HG03342 (cell line): ENCODE measurements at regions not wholly inside any gene's neighbourhood (a gene's known extent, or its start where the extent isn't known, plus 50 kb on each side); places are given as distances from the start of the nearest gene placed in this dataset.
"Not testable (repeated sequence)": the region's sequence is repeated elsewhere in the genome, so short reads cannot be mapped to it uniquely, and the experiment has no call there.

ENCODE experiments used
- ATAC-seq: cut with Tn5 transposase; IDR thresholded peaks from one replicate; pipeline ENCODE4 v1.9.1; 2021; ENCODE audit warnings: mild to moderate bottlenecking, moderate library complexity; ENCODE audit not compliant: unreplicated experiment

- ATAC-seq: no peak
Observed at GRCh38 chr12:33514893-33515292, 75.3 kb upstream of the SYT10 start.

GRCh38 chr12:33519566-33519965, 79.9 kb upstream of the SYT10 start:
- ATAC-seq: no peak

- not testable (repeated sequence) for ATAC-seq
Observed at GRCh38 chr12:33520505-33521302, 81.1 kb upstream of the SYT10 start.

GRCh38 chr12:33529031-33529430, 89.4 kb upstream of the SYT10 start:
- no peak for ATAC-seq

- no peak for ATAC-seq
Observed at GRCh38 chr12:33529810-33530209, 90.2 kb upstream of the SYT10 start.

GRCh38 chr12:33531261-33531660, 91.6 kb upstream of the SYT10 start:
- ATAC-seq: no peak

- ATAC-seq: no peak
Observed at GRCh38 chr12:33533527-33533926, 93.9 kb upstream of the SYT10 start.

DNA sequence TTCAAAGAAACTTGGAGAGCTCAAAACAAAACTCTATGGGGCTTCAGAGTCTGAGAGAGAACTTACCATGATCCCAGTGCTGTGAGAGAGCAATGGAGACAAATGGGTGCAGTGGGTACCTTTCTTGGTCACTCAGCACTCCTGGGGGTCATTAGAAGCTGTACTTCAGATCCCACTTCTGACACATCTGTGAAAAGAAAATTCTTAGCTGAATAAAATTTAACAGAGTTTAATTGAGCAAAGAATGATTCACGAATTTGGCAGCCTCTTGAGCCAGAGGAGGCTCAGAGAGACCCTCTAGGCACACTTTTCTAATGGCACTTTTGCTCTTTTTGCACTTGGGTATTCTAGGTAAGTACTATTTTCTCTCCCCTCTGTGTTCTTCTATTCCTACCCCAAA, 96.8 kb upstream of the SYT10 start:
- no peak for ATAC-seq

- ATAC-seq: no peak
Observed at GRCh38 chr12:33546004-33546403, 106.4 kb upstream of the SYT10 start.

GRCh38 chr12:33547084-33547483, 107.5 kb upstream of the SYT10 start:
- no peak for ATAC-seq

GRCh38 chr12:33550214-33550613, 110.6 kb upstream of the SYT10 start:
- ATAC-seq: not testable (repeated sequence)

- ATAC-seq: no peak
Observed at GRCh38 chr12:33551006-33551405, 111.4 kb upstream of the SYT10 start.

DNA sequence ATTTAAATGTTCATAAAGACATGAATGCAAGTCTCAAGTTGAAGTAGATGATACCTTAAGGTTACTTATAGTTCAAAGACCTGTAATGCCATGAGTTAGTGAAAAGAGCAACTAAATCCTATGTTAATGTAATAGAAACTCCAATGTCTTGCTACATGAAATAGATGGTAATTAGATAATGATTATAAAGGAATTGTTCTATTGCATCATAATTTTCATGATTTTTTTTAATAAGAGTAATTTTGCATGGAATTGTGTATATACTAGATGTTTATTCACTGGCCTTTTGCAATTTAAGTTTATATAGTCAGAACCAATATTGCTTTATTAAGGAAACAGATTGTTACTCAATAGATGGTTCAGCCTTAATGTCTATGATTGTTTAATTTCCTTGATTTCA, 115.5 kb upstream of the SYT10 start:
- ATAC-seq: no peak

DNA sequence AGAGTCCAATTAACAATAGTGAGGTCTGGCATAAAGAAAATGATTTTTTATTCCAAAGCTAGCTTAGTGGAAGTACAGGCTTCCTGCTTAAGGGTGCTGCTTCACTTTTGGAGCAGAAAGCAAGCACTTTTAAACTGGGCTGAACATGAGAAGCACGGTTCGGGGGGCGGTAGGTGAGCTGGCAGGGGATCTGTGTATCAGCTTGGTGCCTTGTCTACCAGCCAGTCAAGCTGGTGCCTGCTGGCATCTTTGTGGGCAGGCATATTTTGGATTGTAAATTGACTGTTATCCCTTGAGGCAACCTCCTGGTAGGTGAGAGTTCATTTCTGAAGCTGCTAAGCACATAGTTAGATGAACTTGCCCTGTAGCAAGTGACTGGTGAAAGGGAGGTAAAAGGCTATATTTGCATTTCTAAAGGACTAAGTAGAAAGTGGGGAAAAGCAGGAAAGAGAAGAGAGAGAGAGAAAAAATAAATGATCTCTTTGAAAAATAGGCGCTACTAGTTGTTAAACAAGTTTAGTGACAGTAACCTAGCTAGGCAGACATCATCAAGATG, 121.1 kb upstream of the SYT10 start:
- ATAC-seq: no peak

DNA sequence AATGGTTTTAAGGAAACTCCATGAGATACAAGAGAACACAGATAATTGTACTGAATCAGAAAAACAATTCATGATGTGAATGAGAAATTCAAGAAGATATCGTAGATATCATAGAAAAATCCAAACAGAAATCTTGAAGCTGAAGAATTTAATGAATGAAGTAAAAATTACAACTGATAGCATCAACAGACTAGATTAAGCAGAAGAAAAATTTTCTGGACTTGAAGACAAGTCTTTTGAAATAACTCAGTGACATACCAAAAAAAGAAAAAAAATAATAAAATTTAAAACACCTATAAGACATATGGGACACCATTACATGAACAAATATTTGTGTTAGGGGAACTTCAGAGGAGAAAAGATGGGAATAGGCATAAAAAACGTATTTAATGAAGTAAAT, 122.8 kb upstream of the SYT10 start:
- ATAC-seq: no peak

DNA sequence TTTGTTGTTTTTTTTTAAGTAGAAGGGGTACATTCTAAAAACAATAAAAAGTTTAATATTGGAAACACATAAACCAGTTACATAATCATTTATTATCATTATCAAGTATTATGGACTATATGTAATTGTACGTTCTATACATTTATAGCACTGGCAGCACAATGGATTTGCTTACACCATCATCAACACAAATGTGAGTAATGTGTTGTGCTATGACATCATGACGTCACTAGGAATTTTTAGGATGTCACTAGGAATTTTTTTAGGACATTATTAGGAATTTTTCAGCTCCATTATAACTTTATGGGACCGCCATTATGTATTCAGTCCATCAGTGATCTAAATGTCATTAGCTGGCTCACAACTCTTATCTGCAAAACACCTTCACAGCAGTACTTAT, 126.8 kb upstream of the SYT10 start:
- ATAC-seq: no peak

- no peak for ATAC-seq
Observed at GRCh38 chr12:33575346-33575745, 135.7 kb upstream of the SYT10 start.

DNA sequence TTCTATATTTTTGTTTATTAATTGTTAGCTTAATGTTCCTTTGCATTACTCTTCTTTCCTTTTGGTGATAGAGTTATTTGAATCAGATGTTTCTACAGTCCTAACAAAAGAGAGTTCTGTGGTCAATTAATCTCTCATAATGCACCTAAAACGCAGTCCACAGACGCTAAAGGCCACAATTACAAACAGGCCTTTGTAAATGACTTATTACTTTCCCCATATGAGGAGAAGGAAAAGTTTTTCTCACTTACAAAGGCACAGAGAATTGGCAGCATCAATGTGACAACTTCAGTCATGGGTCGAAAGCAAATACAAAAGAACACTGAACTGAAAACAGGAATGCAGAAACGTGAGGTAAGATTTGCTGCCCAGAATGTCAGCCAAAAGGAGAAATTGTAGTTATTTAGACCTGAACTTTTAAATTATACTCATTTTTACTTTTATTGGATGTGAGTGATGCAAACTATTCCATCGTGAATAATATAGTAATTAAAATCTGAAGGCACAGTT, 142.0 kb upstream of the SYT10 start:
- no peak for ATAC-seq

DNA sequence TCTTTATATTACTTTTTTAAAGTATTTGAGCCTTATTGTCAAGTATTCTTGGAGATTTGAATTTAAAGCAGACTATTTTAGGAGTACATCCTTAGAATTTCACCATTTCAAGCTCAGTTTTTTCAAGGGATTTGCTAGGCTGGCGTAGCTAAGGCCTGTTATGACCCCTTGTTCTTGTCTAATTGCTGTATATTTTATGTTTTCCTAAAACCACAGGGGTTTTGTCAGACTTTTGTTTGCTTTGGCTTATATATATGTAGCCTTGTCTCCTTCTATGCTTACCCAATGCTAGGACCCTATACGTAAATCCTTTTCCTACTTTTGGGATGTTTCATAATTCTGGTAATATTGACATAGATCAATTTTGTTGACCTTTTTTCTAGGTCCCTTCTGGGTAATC, 147.0 kb upstream of the SYT10 start:
- ATAC-seq: no peak

DNA sequence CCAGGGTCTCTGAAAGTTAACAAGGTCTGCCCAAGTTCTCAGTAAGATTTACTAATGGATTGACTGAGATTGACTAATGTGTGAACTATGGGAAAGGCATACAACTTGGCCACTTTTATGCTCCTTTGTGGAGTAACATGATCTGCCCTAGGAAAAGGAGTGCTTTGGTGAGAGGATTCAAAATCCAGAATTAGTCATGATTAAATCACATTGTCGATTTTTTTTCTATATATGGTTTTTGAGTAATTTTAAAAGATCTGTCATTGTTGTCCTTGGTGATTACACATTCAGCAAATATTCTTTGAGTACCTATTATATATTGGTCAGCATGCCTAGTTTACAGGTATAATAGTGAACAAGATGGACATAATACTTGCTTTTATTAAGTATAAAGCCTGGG, 147.7 kb upstream of the SYT10 start:
- no peak for ATAC-seq

- ATAC-seq: peak; percentile 98
Observed at GRCh38 chr12:33587784-33588712, 148.4 kb upstream of the SYT10 start.
